GM21423 (cell line): ENCODE measurements at regions not wholly inside any gene's neighbourhood (a gene's known extent, or its start where the extent isn't known, plus 50 kb on each side); places are given as distances from the start of the nearest gene placed in this dataset.
"Not testable (repeated sequence)": the region's sequence is repeated elsewhere in the genome, so short reads cannot be mapped to it uniquely, and the experiment has no call there.

Experiments used
- ATAC-seq: cut with Tn5 transposase; IDR thresholded peaks from one replicate; pipeline ENCODE4 v1.9.1; 2021; ENCODE audit warnings: mild to moderate bottlenecking, moderate library complexity; ENCODE audit not compliant: unreplicated experiment

- ATAC-seq: no peak
These were observed 395.4 kb downstream of the ZNF804A start for GRCh38 chr2:184993746-184994145.

- no peak for ATAC-seq
These were observed 408.2 kb downstream of the ZNF804A start for GRCh38 chr2:185006481-185006880.

- ATAC-seq: no peak
These were observed 414.3 kb downstream of the ZNF804A start for GRCh38 chr2:185012643-185013042.

GRCh38 chr2:185014076-185014475 is 415.7 kb downstream of the ZNF804A start:
- ATAC-seq: no peak

GRCh38 chr2:185025891-185026290 is 427.6 kb downstream of the ZNF804A start:
- ATAC-seq: not testable (repeated sequence)

GRCh38 chr2:185035906-185036305 is 437.6 kb downstream of the ZNF804A start:
- no peak for ATAC-seq

GRCh38 chr2:185044323-185044874 is 446.1 kb downstream of the ZNF804A start:
- no peak for ATAC-seq

GRCh38 chr2:185050804-185051203 is 452.5 kb downstream of the ZNF804A start:
- no peak for ATAC-seq

GRCh38 chr2:185063761-185064160 is 465.4 kb downstream of the ZNF804A start:
- ATAC-seq: no peak

- ATAC-seq: no peak
These were observed 467.8 kb downstream of the ZNF804A start for GRCh38 chr2:185066128-185066527.

GRCh38 chr2:185069107-185069506 is 470.8 kb downstream of the ZNF804A start:
- no peak for ATAC-seq

- no peak for ATAC-seq
These were observed 475.8 kb downstream of the ZNF804A start for GRCh38 chr2:185074156-185074555.

GRCh38 chr2:185082749-185083148 is 484.4 kb downstream of the ZNF804A start:
- no peak for ATAC-seq

GRCh38 chr2:185108588-185108987 is 510.3 kb downstream of the ZNF804A start:
- ATAC-seq: no peak

GRCh38 chr2:185127412-185127811 is 529.1 kb downstream of the ZNF804A start:
- no peak for ATAC-seq

- ATAC-seq: no peak
These were observed 530.0 kb downstream of the ZNF804A start for GRCh38 chr2:185128346-185128745.

GRCh38 chr2:185128996-185129395 is 530.7 kb downstream of the ZNF804A start:
- ATAC-seq: no peak

- ATAC-seq: no peak
These were observed 532.4 kb downstream of the ZNF804A start for GRCh38 chr2:185130685-185131084.

- no peak for ATAC-seq
These were observed 534.2 kb downstream of the ZNF804A start for GRCh38 chr2:185132501-185133041.

- no peak for ATAC-seq
These were observed 539.4 kb downstream of the ZNF804A start for GRCh38 chr2:185137700-185138099.

GRCh38 chr2:185142677-185143076 is 544.3 kb downstream of the ZNF804A start:
- no peak for ATAC-seq

GRCh38 chr2:185144159-185144919 is 546.0 kb downstream of the ZNF804A start:
- no peak for ATAC-seq
